Psoas muscle (tissue), 7 donors: ENCODE measurements at regions not wholly inside any gene's neighbourhood (a gene's known extent, or its start where the extent isn't known, plus 50 kb on each side); places are given as distances from the start of the nearest gene placed in this dataset.

Source experiments
- ATAC-seq, 4 donors: fragments of 200-7000 bp; cut with Tn5 transposase; one replicate each; pipeline ENCODE4 v1.9.1; 2020; ENCODE audit warnings: moderate library complexity in 3 of 4, mild to moderate bottlenecking in 2 of 4
- DNase-seq, 2 donors: peaks; one replicate each; pipeline ENCODE4 v3.0.0-alpha.2; 2020
- H3K27ac ChIP-seq: fragments of 200-600 bp; one replicate; pipeline ENCODE4 v1.8.0; 2022
- H3K27me3 ChIP-seq, 3 donors: fragments of 200-600 bp in 1 of 3; one replicate each; pipeline versions ENCODE4 v1.6.1 to v1.8.0; 2013 to 2022; ENCODE audit warnings: low read length in 2 of 3, mild to moderate bottlenecking in 2 of 3, moderate library complexity in 1 of 3; ENCODE audit not compliant: insufficient read depth in 3 of 3
- H3K36me3 ChIP-seq, 2 donors: fragments of 200-600 bp in 1 of 2; one replicate each; pipeline versions ENCODE4 v1.6.1 to v1.8.0; 2013 to 2022; ENCODE audit warnings: low read depth in 1 of 2, mild to moderate bottlenecking in 1 of 2, moderate library complexity in 1 of 2; ENCODE audit not compliant: insufficient read depth in 1 of 2
- H3K4me1 ChIP-seq: fragments of 200-600 bp; one replicate; pipeline ENCODE4 v1.8.0; 2022
- H3K4me3 ChIP-seq: fragments of 200-600 bp; one replicate; pipeline ENCODE4 v1.8.0; 2022; ENCODE audit warnings: mild to moderate bottlenecking
- H3K9me3 ChIP-seq: fragments of 200-600 bp; one replicate; pipeline ENCODE4 v1.8.0; 2022
- WGBS, 3 donors: extraction: QIAGEN DNeasy Blood & Tissue Kit; methylation state at CpG; one replicate each; pipeline versions ENCODE4 v1.1.6 to v1.1.7; 2013; 5-methylcytosine and 5-hydroxymethylcytosine counted together
- intact Hi-C, 2 donors: fragments of 100-400 bp; cut with DNase I; formaldehyde crosslinking; loops; one replicate each; pipeline versions ENCODE4 v1.11.0 to v1.14.2; 2022
- TF ChIP-seq, protein P1 (sequence below): fragments of 200-600 bp; IDR thresholded peaks from one replicate; pipeline ENCODE4 v1.8.0; 2022; ENCODE audit warnings: antibody characterized with exemption
- donor health status: healthy with polysubstance abuse.
- donor health status: DM: no; HTN: no; CAD: no; lungs with moderate emphysema.
- donor health status: Bipolar disorder and iron deficiency.
- donor health status: healthy.
- donor health status: DM: yes; HTN: yes; CAD: no.
- donor health status: DM: no; HTN: no; CAD: no.
- donor health status: DM: yes; HTN: yes; CAD: no.

DNA sequence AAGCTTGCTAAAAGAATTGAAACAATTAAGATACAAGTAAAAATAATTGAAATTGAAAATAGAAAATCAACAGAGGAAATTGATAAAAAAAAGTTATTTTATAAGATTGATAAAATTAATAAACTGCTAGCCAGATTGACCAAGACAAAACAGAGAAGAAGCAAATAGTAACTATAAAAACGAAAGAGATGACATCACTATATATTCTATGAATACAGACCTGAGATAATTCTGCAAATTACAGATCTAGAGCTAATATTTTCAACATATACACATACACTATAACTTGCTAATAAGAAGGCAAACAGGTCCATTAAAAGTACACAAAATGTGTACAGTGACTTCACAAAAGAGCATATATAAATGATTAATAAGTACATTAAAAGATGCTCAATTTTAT, 90.1 kb upstream of the RNPC3 start:
- H3K9me3 ChIP-seq: no peaks in the 10 kb centered on the region

DNA sequence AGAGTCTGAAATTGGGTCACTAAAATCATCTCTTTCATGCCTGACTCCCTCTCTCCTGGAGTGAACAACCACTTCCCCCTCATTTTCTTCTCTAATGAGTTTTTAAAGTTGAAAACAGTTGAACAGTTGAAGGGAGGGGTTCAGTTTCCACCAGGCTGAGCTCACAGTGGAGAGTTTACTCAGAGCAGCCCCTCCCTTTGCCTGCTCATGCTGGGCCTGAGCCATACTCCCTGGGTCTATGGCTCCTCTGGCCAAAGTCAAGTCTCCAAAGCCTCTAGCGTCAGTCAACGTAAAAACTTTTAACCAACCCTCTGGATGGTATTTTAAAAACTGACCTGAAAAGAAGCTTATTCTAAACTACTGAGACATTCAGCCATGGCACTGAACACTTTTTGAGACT, 100.8 kb upstream of the RNPC3 start:
- H3K4me3 ChIP-seq: no peak overlapping the region
- ATAC-seq (no peak), DNase-seq (no peak)
- no peaks in the 10 kb centered on the region for H3K9me3 ChIP-seq
- H3K36me3 ChIP-seq: no peaks in the 10 kb centered on the region
- intact Hi-C loops: no loop called here
- H3K4me1 ChIP-seq: no peaks in the 10 kb centered on the region
- H3K27ac ChIP-seq: no peak overlapping the region
- 88 to 89% (median 89%) methylated on average over 2 of the region's 2 CpGs for WGBS, 3 donors
- H3K27me3 ChIP-seq: no peaks in the 10 kb centered on the region
- TF ChIP-seq, protein P1, sequence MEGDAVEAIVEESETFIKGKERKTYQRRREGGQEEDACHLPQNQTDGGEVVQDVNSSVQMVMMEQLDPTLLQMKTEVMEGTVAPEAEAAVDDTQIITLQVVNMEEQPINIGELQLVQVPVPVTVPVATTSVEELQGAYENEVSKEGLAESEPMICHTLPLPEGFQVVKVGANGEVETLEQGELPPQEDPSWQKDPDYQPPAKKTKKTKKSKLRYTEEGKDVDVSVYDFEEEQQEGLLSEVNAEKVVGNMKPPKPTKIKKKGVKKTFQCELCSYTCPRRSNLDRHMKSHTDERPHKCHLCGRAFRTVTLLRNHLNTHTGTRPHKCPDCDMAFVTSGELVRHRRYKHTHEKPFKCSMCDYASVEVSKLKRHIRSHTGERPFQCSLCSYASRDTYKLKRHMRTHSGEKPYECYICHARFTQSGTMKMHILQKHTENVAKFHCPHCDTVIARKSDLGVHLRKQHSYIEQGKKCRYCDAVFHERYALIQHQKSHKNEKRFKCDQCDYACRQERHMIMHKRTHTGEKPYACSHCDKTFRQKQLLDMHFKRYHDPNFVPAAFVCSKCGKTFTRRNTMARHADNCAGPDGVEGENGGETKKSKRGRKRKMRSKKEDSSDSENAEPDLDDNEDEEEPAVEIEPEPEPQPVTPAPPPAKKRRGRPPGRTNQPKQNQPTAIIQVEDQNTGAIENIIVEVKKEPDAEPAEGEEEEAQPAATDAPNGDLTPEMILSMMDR: no peak

More for the DNA sequence above, 90.1 kb upstream of the RNPC3 start:
- DNase-seq (no peak), ATAC-seq (no peak)
- WGBS, 3 donors: 58 to 61% (median 59%) methylated on average over 1 of the region's 1 CpG
- Histone ChIP-seq H3K27me3 (no peaks in the 10 kb centered on the region), H3K36me3 (no peaks in the 10 kb centered on the region), H3K27ac (no peak overlapping the region), H3K4me1 (no peaks in the 10 kb centered on the region), H3K4me3 (no peak overlapping the region)
- TF ChIP-seq, protein P1: no peak
- intact Hi-C loops: no loop called here

DNA sequence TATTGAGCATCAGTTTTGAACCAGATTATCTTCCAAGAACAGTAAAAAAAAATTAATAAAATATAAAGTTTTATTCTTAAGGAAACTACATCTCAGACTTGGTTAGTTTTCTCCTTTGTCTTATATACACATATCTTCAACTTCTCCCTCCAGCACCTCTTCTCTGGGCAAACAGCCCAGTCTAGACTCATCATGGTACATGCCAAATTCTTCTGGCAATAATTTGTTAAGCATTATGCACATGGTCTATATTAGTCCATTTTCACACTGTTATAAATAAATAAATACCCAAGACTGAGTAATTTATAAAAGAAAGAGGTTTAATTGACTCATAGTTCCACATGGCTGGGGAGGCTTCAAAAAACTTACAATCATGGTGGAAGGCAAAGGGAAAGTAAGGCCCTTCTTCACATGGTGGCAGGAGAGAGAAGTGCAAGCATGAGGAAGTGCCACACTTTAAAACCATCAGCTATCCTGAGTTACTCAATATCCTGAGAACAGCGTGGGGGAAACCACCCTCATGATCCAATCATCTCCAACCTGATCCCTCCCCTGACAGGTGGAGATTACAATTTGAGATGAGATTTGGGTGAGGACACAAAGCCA, 108.7 kb upstream of the RNPC3 start:
- Histone ChIP-seq H3K4me1 (no peaks in the 10 kb centered on the region), H3K27me3 (no peaks in the 10 kb centered on the region), H3K4me3 (no peak overlapping the region), H3K27ac (no peak overlapping the region), H3K9me3 (no peaks in the 10 kb centered on the region), H3K36me3 (no peaks in the 10 kb centered on the region)
- TF ChIP-seq, protein P1: no peak
- 43 to 50% (median 45%) methylated on average over 1 of the region's 1 CpG for WGBS, 3 donors
- intact Hi-C loops: no loop called here
- DNase-seq (no peak), ATAC-seq (no peak)

DNA sequence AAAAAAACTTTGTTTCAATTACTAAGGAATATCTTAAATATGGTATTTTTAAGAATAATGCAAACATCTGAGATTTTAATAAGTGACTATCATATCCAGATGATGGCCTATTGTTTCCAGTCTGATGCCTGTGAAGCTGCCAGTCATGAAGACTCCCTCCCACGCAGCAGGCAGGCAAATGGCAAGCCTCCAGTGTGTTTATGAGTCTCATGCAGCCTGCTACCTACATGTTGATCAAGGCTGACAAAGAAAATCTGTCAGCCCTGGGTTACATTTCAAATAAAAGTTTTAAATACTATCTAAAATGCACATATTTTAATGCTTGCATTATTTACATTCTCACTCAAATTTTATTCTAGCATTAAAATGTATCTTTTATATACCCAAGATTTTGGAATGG, 137.6 kb upstream of the RNPC3 start:
- H3K9me3 ChIP-seq: no peaks in the 10 kb centered on the region
- DNase-seq (no peak), ATAC-seq (no peak)
- intact Hi-C loops: no loop called here
- TF ChIP-seq, protein P1: no peak
- H3K36me3 ChIP-seq: no peaks in the 10 kb centered on the region
- no peaks in the 10 kb centered on the region for H3K27me3 ChIP-seq
- H3K4me3 ChIP-seq: no peak overlapping the region
- H3K27ac ChIP-seq: no peak overlapping the region
- 23 to 33% (median 24%) methylated on average over 1 of the region's 1 CpG for WGBS, 3 donors
- no peaks in the 10 kb centered on the region for H3K4me1 ChIP-seq

DNA sequence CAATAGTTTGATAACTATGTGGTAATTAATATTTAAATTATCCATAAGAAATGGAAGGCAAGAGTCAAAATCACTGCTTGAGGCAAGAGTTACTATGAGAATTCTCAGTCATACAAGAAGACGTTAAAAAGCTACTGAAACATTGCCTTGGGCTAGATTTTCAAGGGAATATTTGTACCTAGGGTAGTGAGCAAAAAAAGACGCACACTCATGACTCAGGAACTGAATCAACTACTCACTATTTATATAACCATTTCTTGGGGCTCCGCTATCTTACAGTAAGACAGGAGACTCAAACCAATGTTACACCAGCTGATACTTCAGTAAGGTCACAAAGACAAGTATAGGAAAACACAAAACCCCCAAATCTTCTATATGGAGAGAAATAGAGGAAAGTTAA, 151.5 kb upstream of the RNPC3 start:
- TF ChIP-seq, protein P1: no peak
- ATAC-seq: no peak
- Histone ChIP-seq H3K4me3 (no peak overlapping the region), H3K27me3 (no peaks in the 10 kb centered on the region), H3K27ac (no peak overlapping the region), H3K4me1 (no peaks in the 10 kb centered on the region), H3K36me3 (no peaks in the 10 kb centered on the region), H3K9me3 (no peaks in the 10 kb centered on the region)
- intact Hi-C loops: no loop called here
- WGBS, 3 donors: 87 to 89% (median 88%) methylated on average over 3 of the region's 3 CpGs
- DNase-seq: no peak
